Astrocyte (in vitro differentiated cells and primary cell): ENCODE measurements at regions not wholly inside any gene's neighbourhood (a gene's known extent, or its start where the extent isn't known, plus 50 kb on each side); places are given as distances from the start of the nearest gene placed in this dataset.

Experiments
- CTCF ChIP-seq: IDR thresholded peaks from 2 replicates; pipeline ENCODE4 v1.5.1; 2011; ENCODE audit warnings: low read depth, mild to moderate bottlenecking, inconsistent platforms, low read length, moderate library complexity; ENCODE audit not compliant: insufficient read depth
- EZH2 ChIP-seq: IDR thresholded peaks from 2 replicates; pipeline ENCODE4 v1.6.1; 2012; ENCODE audit warnings: mild to moderate bottlenecking, low read length, inconsistent platforms; ENCODE audit not compliant: insufficient read depth

- TF ChIP-seq CTCF (no peak), EZH2 (no peak)
Observed at GRCh38 chr20:48392407-48393310, 435.1 kb downstream of the PREX1 start.
